ENCODE measurements at regions not wholly inside any gene's neighbourhood (a gene's known extent, or its start where the extent isn't known, plus 50 kb on each side); places are given as distances from the start of the nearest gene placed in this dataset.
A peak's percentile ranks its signal among the peaks of the same experiment; 100 is the strongest.

DNA sequence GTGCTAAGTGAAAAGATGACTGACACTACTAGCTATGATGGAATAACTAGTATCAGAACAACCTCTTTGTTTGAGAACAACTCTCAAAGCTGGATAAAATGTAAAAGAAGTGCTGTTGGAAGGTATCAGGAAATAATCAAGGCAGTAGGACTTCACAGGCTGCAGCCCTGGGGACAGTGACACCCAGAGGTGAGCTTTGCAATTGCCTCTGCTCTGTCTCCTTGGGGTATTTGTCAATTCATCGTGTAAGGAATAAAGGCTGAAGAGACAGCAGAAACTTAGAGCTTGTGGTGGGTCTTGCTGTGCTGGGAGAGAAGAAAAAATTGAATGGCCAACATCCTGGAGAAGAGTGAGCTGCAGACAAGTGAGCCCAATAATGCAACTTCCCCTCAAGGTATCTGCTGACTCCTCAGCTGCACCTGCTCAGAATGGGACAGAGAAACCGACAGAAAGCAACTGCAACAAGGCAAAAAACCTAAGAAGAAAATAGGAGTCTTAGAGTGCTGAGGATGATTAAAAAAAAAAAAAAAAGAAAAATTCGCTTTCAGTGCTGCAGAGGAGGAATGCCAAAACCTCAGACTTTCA lies 141.1 kb downstream of the RCN1 start:
- DNase-seq, result peak; percentile 57
- Mint-ChIP-seq H3K4me1 (ENCODE audit: low read depth, unreplicated experiment) (no peaks in the 10 kb centered on the region), H3K27me3 (ENCODE audit: unreplicated experiment) (peaks cover 40% of the 10 kb centered on the region), H3K27ac (ENCODE audit: unreplicated experiment) (no peak overlapping the region), H3K36me3 (ENCODE audit: insufficient read depth, unreplicated experiment) (no peaks in the 10 kb centered on the region), H3K9me3 (ENCODE audit: low read depth, unreplicated experiment) (no peaks in the 10 kb centered on the region), H3K4me3 (ENCODE audit: low read depth, unreplicated experiment) (no peak overlapping the region)
- intact Hi-C loops (cut with micrococcal nuclease; ENCODE audit: unreplicated experiment), result no loop called here
- TF ChIP-seq, protein P1, sequence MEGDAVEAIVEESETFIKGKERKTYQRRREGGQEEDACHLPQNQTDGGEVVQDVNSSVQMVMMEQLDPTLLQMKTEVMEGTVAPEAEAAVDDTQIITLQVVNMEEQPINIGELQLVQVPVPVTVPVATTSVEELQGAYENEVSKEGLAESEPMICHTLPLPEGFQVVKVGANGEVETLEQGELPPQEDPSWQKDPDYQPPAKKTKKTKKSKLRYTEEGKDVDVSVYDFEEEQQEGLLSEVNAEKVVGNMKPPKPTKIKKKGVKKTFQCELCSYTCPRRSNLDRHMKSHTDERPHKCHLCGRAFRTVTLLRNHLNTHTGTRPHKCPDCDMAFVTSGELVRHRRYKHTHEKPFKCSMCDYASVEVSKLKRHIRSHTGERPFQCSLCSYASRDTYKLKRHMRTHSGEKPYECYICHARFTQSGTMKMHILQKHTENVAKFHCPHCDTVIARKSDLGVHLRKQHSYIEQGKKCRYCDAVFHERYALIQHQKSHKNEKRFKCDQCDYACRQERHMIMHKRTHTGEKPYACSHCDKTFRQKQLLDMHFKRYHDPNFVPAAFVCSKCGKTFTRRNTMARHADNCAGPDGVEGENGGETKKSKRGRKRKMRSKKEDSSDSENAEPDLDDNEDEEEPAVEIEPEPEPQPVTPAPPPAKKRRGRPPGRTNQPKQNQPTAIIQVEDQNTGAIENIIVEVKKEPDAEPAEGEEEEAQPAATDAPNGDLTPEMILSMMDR (IDR thresholded peaks at IDR 0.05; ENCODE audit: unreplicated experiment), result peak; percentile 74
- no TSS peak for BruUV-seq (replicated peaks)
- CTCF ChIA-PET, result interaction anchor here (0.6 to 1.5 kb wide), 5 partner anchors 9 to 1125 kb away, joined by 3 to 5 read pairs (median 3); no protein-coding TSS in a partner anchor

DNA sequence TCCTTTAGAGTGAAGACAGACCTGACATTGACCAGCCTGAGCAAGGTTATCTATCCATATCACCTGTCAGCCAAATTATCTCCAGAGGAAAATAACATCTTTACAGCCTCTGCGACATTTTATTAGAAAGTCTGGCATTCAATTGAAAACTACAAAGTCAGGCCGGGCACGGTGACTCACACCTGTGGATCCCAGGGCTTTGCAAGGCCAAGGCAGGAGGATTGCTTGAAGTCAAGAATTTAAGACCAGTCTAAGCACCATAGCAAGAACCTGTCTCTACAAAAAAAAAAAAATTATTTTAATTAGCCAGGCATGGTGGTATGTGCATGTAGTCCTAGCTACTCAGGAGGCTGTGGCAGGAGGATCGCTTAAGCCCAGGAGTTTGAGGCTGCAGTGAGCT lies 141.6 kb downstream of the RCN1 start:
- no TSS peak for BruUV-seq (replicated peaks)
- Mint-ChIP-seq H3K4me1 (ENCODE audit: low read depth, unreplicated experiment) (no peaks in the 10 kb centered on the region), H3K4me3 (ENCODE audit: low read depth, unreplicated experiment) (no peak overlapping the region), H3K9me3 (ENCODE audit: low read depth, unreplicated experiment) (no peaks in the 10 kb centered on the region), H3K27me3 (ENCODE audit: unreplicated experiment) (peaks cover 45% of the 10 kb centered on the region), H3K27ac (ENCODE audit: unreplicated experiment) (no peak overlapping the region), H3K36me3 (ENCODE audit: insufficient read depth, unreplicated experiment) (no peaks in the 10 kb centered on the region)
- DNase-seq, result no peak
- intact Hi-C loops (cut with micrococcal nuclease; ENCODE audit: unreplicated experiment), result no loop called here
- CTCF ChIA-PET, result interaction anchor here (0.6 to 1.5 kb wide), 5 partner anchors 10 to 1126 kb away, joined by 3 to 5 read pairs (median 3); no protein-coding TSS in a partner anchor
- TF ChIP-seq, protein P1 (IDR thresholded peaks at IDR 0.05; ENCODE audit: unreplicated experiment), result no peak

DNA sequence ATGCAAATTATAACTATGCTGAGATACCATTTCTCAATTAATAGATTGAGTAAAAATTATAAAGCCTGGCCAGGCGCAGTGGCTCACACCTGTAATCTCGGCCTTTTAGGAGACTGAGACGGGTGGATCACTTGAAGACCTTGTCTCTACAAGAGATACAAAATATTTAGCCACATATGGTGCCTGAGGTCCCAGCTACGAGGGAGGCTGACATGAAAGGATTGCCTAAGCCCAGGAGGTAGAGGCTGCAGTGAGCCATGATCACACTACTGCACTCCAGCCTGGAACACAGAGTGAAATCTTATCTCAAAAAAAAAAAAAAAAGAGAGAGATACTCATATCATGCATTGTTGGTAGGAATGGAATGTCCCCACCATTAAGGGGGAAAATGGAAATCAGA lies 142.4 kb downstream of the RCN1 start:
- Mint-ChIP-seq H3K27me3 (ENCODE audit: unreplicated experiment) (peaks cover 53% of the 10 kb centered on the region), H3K9me3 (ENCODE audit: low read depth, unreplicated experiment) (no peaks in the 10 kb centered on the region), H3K27ac (ENCODE audit: unreplicated experiment) (no peak overlapping the region), H3K36me3 (ENCODE audit: insufficient read depth, unreplicated experiment) (no peaks in the 10 kb centered on the region), H3K4me1 (ENCODE audit: low read depth, unreplicated experiment) (no peaks in the 10 kb centered on the region), H3K4me3 (ENCODE audit: low read depth, unreplicated experiment) (no peak overlapping the region)
- intact Hi-C loops (cut with micrococcal nuclease; ENCODE audit: unreplicated experiment), result no loop called here
- TF ChIP-seq, protein P1 (IDR thresholded peaks at IDR 0.05; ENCODE audit: unreplicated experiment), result no peak
- DNase-seq, result no peak
- no TSS peak for BruUV-seq (replicated peaks)
- CTCF ChIA-PET, result no interaction called here

DNA sequence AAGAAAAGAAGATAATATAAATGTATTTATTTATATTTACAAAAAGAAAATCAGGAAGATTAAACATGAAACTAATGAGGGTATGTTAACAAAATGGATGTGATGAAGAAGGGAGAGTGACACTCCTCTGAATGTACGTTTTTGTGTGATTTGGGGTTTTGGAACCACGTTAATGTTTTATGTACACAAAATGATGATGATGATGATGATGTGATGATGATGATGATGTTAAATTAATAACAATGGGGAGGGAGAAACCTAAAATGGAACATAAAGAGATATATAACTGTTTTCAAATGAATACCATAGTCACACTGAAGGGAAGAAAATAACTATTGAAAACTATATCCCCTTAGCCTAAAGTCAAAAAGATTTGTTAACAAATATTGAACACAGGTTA lies 143.1 kb downstream of the RCN1 start:
- peaks cover 59% of the 10 kb centered on the region for H3K27me3 Mint-ChIP-seq (ENCODE audit: unreplicated experiment)
- TF ChIP-seq, protein P1 (IDR thresholded peaks at IDR 0.05; ENCODE audit: unreplicated experiment), result no peak
- no peaks in the 10 kb centered on the region for H3K4me1 Mint-ChIP-seq (ENCODE audit: low read depth, unreplicated experiment)
- BruUV-seq (replicated peaks), result no TSS peak
- no peaks in the 10 kb centered on the region for H3K36me3 Mint-ChIP-seq (ENCODE audit: insufficient read depth, unreplicated experiment)
- H3K4me3 Mint-ChIP-seq (ENCODE audit: low read depth, unreplicated experiment), result no peak overlapping the region
- no peaks in the 10 kb centered on the region for H3K9me3 Mint-ChIP-seq (ENCODE audit: low read depth, unreplicated experiment)
- DNase-seq, result no peak
- CTCF ChIA-PET, result no interaction called here
- H3K27ac Mint-ChIP-seq (ENCODE audit: unreplicated experiment), result no peak overlapping the region
- intact Hi-C loops (cut with micrococcal nuclease; ENCODE audit: unreplicated experiment), result no loop called here
